ENCODE measurements at regions not wholly inside any gene's neighbourhood (a gene's known extent, or its start where the extent isn't known, plus 50 kb on each side); places are given as distances from the start of the nearest gene placed in this dataset.

- intact Hi-C loops (cut with DNase I): no loop called here
- ATAC-seq (no peak), DNase-seq (ENCODE audit: missing footprints) (no peak)
Observed at GRCh38 chr14:65261946-65262345, 150.6 kb upstream of the FUT8 start.

DNA sequence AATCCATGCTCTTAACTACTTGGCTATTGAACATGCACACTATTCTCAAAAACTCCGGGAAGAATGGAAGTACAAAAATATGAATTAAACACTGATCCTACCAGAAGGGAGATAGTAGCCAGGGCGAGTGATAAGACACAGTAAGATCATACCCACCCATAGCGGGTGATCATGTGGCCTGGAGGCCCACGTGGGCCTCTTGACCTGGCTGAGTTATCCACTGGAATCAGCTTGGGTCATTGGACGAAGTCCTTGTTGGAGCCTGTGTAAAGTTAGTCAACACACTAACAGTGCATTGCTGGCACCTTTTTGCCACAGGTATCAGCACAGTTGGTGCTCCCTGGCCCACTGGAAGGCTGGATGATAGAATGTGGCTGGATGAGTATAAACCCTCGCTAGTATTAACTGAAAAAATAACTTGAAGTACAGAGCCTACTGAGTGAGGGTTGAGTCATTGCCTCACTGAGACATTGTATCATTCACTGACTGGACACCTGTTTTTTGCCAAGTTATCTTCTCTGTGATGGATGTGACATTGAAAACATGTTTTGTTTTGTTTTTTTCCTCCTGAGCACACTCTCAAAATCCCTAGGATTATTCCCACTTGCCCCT lies 149.2 kb upstream of the FUT8 start:
- intact Hi-C loops (cut with DNase I): no loop called here
- no peak for DNase-seq (ENCODE audit: missing footprints)

DNA sequence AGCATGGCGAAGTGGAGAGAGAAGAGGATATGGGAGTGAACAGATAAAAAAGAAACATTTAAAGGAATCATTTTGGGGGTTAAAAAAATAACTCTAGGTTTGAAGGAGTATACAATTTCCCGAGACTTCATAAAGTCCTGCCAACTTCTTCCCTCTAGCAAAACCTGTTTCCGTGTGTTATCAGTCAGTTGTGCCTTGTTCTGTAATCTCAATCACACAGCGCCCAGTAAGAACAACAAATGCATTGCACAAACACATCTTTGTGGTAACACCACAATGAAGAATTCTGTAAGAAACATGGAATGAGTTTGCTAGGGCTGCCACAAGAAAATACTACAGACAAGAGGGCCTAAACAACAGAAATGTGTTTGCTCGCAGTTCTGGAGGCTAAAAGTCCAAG lies 144.7 kb upstream of the FUT8 start:
- DNase-seq (ENCODE audit: missing footprints): no peak
- no peak for ATAC-seq
- intact Hi-C loops (cut with DNase I): no loop called here

More for the DNA sequence above, 149.2 kb upstream of the FUT8 start:
- ATAC-seq: no peak

- intact Hi-C loops (cut with DNase I): no loop called here
- no peak for ATAC-seq
- no peak for DNase-seq (ENCODE audit: missing footprints)
Observed at GRCh38 chr14:65268594-65268993, 143.9 kb upstream of the FUT8 start.

DNA sequence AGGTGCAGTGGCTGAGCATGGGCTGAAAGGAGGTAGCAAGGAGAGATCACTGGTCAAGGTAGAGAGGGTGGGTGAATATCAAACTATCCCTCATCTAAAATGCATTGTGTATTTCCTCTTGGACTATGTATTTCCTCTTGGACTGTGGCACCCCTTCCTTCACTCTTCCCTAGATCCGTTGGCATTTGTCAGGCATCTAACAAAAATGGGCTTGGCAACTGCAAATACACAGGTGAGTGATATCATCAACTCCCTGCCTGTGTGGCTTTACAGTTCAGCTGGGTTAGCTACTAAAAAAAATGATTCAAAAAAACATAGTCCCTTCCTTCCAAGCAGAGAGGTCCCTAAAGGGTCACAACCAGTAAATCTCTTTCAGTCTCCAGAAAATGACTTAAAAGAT lies 142.8 kb upstream of the FUT8 start:
- no peak for ATAC-seq
- DNase-seq (ENCODE audit: missing footprints): no peak
- intact Hi-C loops (cut with DNase I): no loop called here

DNA sequence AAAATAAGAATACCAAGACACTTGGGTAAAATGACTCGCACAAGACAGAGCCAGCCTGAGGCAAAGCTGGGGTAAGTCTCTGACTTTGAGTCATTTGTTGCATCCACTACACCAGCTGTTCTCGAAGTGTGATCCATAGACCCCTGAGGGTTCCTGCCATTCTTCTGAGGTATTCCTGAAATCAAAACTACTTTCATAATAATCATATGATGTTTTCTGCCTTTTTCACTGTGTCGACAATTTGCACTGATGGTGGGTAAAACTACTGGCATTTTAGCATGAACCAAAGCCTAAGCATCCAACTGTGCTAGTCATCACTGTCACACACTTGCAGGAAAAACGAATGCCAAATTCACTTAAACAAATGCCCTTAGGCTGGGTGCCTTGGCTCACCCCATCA lies 135.5 kb upstream of the FUT8 start:
- no peak for ATAC-seq
- intact Hi-C loops (cut with DNase I): no loop called here
- DNase-seq (ENCODE audit: missing footprints): no peak

DNA sequence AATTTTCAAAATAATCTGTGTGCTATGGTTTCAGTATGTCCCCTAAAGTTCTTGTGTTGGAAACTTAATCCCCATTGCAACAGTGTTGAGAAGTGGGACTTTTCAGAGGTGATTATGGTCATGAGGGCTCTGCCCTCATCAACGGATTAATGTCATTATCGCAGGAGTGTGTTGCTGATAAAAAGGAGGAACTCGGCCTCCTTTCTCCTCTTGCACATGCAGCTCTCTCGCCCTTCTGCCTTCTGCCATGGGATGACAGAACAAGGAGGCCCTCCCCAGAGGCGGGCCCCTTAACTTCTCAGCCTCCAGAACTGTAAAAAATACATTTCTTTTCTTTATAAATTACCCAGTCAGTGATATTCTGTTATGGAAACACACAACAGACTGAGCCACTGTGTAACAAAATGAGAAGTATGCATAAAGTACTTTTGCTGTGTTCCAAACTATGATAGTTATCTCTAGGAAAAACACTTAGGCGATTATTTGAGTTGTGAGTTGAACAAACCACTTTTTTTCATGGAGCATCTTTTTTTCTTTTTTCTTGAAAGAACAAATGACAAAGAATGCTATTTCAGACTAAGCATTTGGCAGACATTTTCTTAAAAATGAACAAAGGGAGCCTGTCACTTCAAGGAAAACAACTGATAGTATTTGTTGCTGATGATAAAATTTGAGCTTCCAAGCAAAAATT lies 134.8 kb upstream of the FUT8 start:
- no peak for ATAC-seq

GRCh38 chr14:65278589-65278988 lies 133.9 kb upstream of the FUT8 start:
- no peak for DNase-seq (ENCODE audit: missing footprints)
- no peak for ATAC-seq
- intact Hi-C loops (cut with DNase I): no loop called here

More for the DNA sequence above, 134.8 kb upstream of the FUT8 start:
- intact Hi-C loops (cut with DNase I): no loop called here
- DNase-seq (ENCODE audit: missing footprints): no peak

- intact Hi-C loops (cut with DNase I): no loop called here
- DNase-seq (ENCODE audit: missing footprints) (no peak), ATAC-seq (no peak)
Observed at GRCh38 chr14:65279510-65279909, 133.0 kb upstream of the FUT8 start.

DNA sequence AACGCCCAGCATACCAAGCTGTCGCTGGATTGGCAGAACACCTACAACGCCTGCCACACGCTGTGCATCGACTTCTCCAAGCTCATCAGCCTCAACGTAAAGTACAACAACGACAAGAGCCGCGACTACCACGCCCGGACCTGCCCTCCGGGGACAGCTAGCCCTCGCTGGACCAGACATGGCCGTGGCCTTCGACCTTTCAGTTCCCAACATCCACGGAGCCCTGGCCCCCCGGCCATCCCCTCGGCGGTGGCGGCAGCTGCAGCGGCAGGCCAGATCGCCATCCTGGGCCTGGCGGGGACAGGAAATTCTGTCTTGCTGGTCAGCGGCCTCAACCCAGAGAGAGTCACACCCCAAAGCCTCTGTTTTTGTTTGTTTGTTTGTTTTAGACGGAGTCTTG lies 132.6 kb upstream of the FUT8 start:
- DNase-seq (ENCODE audit: missing footprints) (no peak), ATAC-seq (no peak)
- intact Hi-C loops (cut with DNase I): no loop called here

GRCh38 chr14:65280653-65281052 lies 131.9 kb upstream of the FUT8 start:
- ATAC-seq (no peak), DNase-seq (ENCODE audit: missing footprints) (no peak)
- intact Hi-C loops (cut with DNase I): no loop called here

DNA sequence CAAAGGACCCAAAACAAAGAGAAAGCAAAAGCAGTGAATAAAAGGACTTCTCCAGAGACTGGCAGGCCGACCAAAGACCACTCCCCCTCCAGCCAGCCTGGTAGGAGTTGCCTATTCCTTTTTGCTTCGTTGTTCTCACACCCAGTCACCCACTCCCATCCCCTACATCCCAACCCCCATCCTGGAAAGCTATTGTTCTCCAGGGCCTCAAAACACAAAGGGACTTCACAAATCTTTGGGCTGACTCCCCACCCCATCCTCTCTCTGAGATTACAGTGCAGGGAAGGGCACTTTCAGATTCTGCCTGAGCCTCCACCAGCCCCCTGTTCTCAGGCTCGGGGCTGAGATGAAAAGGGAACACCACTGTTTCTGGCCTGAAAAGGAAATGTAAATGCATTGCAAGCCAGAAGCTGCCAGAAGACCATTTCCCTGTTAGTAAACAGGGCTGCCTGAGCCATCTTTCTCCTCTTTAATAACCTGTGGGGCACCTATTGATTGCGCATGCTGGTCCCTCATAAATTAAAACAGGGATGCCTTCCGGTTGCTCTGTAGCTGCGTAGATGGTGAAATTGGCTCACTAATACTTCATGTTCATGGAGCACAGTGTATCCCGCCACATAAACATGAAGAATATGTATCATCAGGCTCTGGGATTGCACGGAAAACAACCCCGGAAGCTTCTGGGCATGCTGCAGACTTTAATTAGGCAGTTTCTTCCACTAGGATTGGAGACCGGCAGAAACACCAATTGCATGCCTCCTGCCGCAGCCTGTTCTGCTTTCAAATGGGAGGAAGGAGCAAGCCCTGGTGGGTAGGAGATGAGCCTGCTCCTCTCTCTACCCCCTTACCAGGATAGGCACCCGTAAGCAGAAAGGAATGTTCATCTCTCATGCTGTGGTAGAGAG lies 130.3 kb upstream of the FUT8 start:
- DNase-seq (ENCODE audit: missing footprints) (no peak), ATAC-seq (no peak)
- intact Hi-C loops (cut with DNase I): no loop called here

- DNase-seq (ENCODE audit: missing footprints): no peak
- intact Hi-C loops (cut with DNase I): no loop called here
- no peak for ATAC-seq
Observed at GRCh38 chr14:65282896-65283253, 129.7 kb upstream of the FUT8 start.

DNA sequence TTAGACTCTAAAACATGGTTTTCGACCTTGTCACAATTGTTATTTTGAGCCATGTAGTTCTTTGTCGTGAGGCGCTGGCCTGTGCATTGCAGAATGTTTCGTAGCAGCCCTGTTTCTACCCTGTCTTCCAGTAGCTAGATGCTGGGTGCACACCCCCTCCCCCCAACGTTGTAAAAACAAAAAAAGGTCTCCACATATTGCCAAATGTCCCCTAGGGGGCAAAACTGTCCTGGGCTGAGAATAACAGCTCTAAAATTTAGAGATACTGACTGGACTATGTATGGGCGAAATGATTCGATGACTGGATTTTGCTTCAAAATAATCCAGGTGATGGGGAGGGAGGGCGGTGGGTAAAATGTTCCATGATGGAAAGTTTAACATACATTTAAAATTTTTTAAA lies 126.1 kb upstream of the FUT8 start:
- intact Hi-C loops (cut with DNase I): no loop called here

GRCh38 chr14:65287264-65288131 lies 125.0 kb upstream of the FUT8 start:
- intact Hi-C loops (cut with DNase I): no loop called here
- ATAC-seq: no peak
- no peak for DNase-seq (ENCODE audit: missing footprints)

More for the DNA sequence above, 126.1 kb upstream of the FUT8 start:
- DNase-seq (ENCODE audit: missing footprints): no peak
- ATAC-seq: no peak

DNA sequence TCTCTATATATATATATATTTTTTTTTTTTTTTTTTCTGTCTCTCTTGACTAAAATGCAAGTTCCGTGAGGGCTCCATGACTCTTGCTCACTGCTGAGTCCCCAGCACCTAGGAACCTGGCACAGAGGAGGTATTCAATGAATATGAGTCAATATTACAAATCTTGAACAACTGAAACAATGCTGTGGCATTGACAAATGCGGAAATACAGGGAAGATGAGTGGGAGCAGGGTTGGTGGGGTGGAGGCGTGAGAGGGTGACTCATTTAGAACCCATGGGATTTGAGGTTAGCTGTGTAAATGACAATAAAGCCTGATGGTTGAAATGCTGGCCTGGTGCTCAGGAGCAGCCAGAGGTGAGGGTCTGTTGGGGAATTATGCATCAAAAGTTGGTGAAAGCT lies 121.7 kb upstream of the FUT8 start:
- intact Hi-C loops (cut with DNase I): no loop called here
- ATAC-seq (no peak), DNase-seq (ENCODE audit: missing footprints) (no peak)

GRCh38 chr14:65291531-65291930 lies 121.0 kb upstream of the FUT8 start:
- DNase-seq (ENCODE audit: missing footprints) (no peak), ATAC-seq (no peak)
- intact Hi-C loops (cut with DNase I): no loop called here

GRCh38 chr14:65294816-65295215 lies 117.7 kb upstream of the FUT8 start:
- DNase-seq (ENCODE audit: missing footprints) (no peak), ATAC-seq (no peak)
- intact Hi-C loops (cut with DNase I): no loop called here

- no peak for ATAC-seq
- intact Hi-C loops (cut with DNase I): no loop called here
- DNase-seq (ENCODE audit: missing footprints): no peak
Observed at GRCh38 chr14:65296402-65296801, 116.1 kb upstream of the FUT8 start.

All from Right ventricle myocardium inferior (tissue), 1 donor.